ENCODE measurements at regions not wholly inside any gene's neighbourhood (a gene's known extent, or its start where the extent isn't known, plus 50 kb on each side); places are given as distances from the start of the nearest gene placed in this dataset.

GRCh38 chr2:48026865-48027264 is 120.6 kb upstream of the FBXO11 start:
- 0% methylated on average over 1 of the region's 1 CpG for WGBS (ENCODE audit: low lambda C conversion rate)
- H3K4me2 ChIP-seq (ENCODE audit: low read depth, low read length), result no peak overlapping the region
- no peak overlapping the region for H2AFZ ChIP-seq (ENCODE audit: low read length)
- DNase-seq (ENCODE audit: low spot score) (no peak), FAIRE-seq (no peak), ATAC-seq (no peak)
- POLR2A ChIA-PET, result no interaction called here
- no peaks in the 10 kb centered on the region for H3K79me2 ChIP-seq (ENCODE audit: insufficient read depth, low read length)
- H3K36me3 ChIP-seq (replicated peaks in 1 of 2; ENCODE audit: control insufficient read depth in 1 of 2, insufficient read depth in 2 of 2, low read length in 2 of 2), result no peaks in the 10 kb centered on the region
- BruUV-seq (replicated peaks), result no TSS peak
- no peaks in the 10 kb centered on the region for H4K20me1 ChIP-seq (ENCODE audit: insufficient read depth, low read length)
- H3K9ac ChIP-seq (ENCODE audit: insufficient read depth, low read depth, low read length), result no peak overlapping the region
- CTCF ChIA-PET (ENCODE audit: low intra/inter-chr PET ratio, low total read pairs), result no interaction called here
- in situ Hi-C loops (cut with HindIII; ENCODE audit: extremely low pct_ligation_motif_present, low pct_unique_long_range_greater_than_20kb) (no loop called here), intact Hi-C loops (cut with micrococcal nuclease; ENCODE audit: unreplicated experiment) (no loop called here)
- H3K27ac ChIP-seq (ENCODE audit: extremely low read length, insufficient read depth, low read length), result no peak overlapping the region
- H3K4me1 ChIP-seq (ENCODE audit: insufficient read depth, low read length), result no peaks in the 10 kb centered on the region
- no peak overlapping the region for H3K4me3 ChIP-seq (replicated peaks in 1 of 3; ENCODE audit: insufficient read depth in 1 of 3, low read depth in 2 of 3, low read length in 3 of 3)
- H3K27me3 ChIP-seq (ENCODE audit: control insufficient read depth in 1 of 2, insufficient read depth in 2 of 2, low read length in 2 of 2), result peaks cover 0 to 43% of the 10 kb centered on the region in 2 experiments; a peak in 3 of 5 replicates
- H3K9me3 ChIP-seq (ENCODE audit: low read length), result no peaks in the 10 kb centered on the region
- TF ChIP-seq KDM6A (CRISPR knock-in tag; IDR thresholded peaks at IDR 0.05; ENCODE audit: low read depth) (no peak), ZNF776 (CRISPR knock-in tag; IDR thresholded peaks at IDR 0.05) (no peak), ZNF746 (CRISPR knock-in tag; IDR thresholded peaks at IDR 0.05) (no peak), IRF9 (CRISPR knock-in tag; IDR thresholded peaks at IDR 0.05; ENCODE audit: borderline replicate concordance) (no peak), SP5 (CRISPR knock-in tag; IDR thresholded peaks at IDR 0.05; ENCODE audit: borderline replicate concordance, low read depth) (no peak), IKZF1 (IDR thresholded peaks at IDR 0.05) (no peak), ZSCAN9 (CRISPR knock-in tag; IDR thresholded peaks at IDR 0.05; ENCODE audit: borderline replicate concordance) (no peak), FOXK2 (IDR thresholded peaks at IDR 0.05) (no peak), ZNF572 (CRISPR knock-in tag; IDR thresholded peaks at IDR 0.05) (no peak), ZNF280B (CRISPR knock-in tag; IDR thresholded peaks at IDR 0.05; ENCODE audit: borderline replicate concordance) (no peak), GPN1 (CRISPR knock-in tag; IDR thresholded peaks at IDR 0.05; ENCODE audit: borderline replicate concordance) (no peak)
- TF ChIP-seq, protein P1, sequence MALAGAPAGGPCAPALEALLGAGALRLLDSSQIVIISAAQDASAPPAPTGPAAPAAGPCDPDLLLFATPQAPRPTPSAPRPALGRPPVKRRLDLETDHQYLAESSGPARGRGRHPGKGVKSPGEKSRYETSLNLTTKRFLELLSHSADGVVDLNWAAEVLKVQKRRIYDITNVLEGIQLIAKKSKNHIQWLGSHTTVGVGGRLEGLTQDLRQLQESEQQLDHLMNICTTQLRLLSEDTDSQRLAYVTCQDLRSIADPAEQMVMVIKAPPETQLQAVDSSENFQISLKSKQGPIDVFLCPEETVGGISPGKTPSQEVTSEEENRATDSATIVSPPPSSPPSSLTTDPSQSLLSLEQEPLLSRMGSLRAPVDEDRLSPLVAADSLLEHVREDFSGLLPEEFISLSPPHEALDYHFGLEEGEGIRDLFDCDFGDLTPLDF (CRISPR knock-in tag; IDR thresholded peaks at IDR 0.05), result no peak
- TF ChIP-seq, protein P2, sequence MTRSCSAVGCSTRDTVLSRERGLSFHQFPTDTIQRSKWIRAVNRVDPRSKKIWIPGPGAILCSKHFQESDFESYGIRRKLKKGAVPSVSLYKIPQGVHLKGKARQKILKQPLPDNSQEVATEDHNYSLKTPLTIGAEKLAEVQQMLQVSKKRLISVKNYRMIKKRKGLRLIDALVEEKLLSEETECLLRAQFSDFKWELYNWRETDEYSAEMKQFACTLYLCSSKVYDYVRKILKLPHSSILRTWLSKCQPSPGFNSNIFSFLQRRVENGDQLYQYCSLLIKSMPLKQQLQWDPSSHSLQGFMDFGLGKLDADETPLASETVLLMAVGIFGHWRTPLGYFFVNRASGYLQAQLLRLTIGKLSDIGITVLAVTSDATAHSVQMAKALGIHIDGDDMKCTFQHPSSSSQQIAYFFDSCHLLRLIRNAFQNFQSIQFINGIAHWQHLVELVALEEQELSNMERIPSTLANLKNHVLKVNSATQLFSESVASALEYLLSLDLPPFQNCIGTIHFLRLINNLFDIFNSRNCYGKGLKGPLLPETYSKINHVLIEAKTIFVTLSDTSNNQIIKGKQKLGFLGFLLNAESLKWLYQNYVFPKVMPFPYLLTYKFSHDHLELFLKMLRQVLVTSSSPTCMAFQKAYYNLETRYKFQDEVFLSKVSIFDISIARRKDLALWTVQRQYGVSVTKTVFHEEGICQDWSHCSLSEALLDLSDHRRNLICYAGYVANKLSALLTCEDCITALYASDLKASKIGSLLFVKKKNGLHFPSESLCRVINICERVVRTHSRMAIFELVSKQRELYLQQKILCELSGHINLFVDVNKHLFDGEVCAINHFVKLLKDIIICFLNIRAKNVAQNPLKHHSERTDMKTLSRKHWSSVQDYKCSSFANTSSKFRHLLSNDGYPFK (CRISPR knock-in tag; IDR thresholded peaks at IDR 0.05; ENCODE audit: borderline replicate concordance), result no peak
- TF ChIP-seq, protein P3, sequence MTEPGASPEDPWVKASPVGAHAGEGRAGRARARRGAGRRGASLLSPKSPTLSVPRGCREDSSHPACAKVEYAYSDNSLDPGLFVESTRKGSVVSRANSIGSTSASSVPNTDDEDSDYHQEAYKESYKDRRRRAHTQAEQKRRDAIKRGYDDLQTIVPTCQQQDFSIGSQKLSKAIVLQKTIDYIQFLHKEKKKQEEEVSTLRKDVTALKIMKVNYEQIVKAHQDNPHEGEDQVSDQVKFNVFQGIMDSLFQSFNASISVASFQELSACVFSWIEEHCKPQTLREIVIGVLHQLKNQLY (CRISPR knock-in tag; IDR thresholded peaks at IDR 0.05), result no peak
- TF ChIP-seq, protein P4, sequence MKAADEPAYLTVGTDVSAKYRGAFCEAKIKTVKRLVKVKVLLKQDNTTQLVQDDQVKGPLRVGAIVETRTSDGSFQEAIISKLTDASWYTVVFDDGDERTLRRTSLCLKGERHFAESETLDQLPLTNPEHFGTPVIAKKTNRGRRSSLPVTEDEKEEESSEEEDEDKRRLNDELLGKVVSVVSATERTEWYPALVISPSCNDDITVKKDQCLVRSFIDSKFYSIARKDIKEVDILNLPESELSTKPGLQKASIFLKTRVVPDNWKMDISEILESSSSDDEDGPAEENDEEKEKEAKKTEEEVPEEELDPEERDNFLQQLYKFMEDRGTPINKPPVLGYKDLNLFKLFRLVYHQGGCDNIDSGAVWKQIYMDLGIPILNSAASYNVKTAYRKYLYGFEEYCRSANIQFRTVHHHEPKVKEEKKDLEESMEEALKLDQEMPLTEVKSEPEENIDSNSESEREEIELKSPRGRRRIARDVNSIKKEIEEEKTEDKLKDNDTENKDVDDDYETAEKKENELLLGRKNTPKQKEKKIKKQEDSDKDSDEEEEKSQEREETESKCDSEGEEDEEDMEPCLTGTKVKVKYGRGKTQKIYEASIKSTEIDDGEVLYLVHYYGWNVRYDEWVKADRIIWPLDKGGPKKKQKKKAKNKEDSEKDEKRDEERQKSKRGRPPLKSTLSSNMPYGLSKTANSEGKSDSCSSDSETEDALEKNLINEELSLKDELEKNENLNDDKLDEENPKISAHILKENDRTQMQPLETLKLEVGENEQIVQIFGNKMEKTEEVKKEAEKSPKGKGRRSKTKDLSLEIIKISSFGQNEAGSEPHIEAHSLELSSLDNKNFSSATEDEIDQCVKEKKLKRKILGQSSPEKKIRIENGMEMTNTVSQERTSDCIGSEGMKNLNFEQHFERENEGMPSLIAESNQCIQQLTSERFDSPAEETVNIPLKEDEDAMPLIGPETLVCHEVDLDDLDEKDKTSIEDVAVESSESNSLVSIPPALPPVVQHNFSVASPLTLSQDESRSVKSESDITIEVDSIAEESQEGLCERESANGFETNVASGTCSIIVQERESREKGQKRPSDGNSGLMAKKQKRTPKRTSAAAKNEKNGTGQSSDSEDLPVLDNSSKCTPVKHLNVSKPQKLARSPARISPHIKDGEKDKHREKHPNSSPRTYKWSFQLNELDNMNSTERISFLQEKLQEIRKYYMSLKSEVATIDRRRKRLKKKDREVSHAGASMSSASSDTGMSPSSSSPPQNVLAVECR (CRISPR knock-in tag; IDR thresholded peaks at IDR 0.05; ENCODE audit: borderline replicate concordance), result no peak
